ENCODE measurements at regions not wholly inside any gene's neighbourhood (a gene's known extent, or its start where the extent isn't known, plus 50 kb on each side); places are given as distances from the start of the nearest gene placed in this dataset.
"Not testable (repeated sequence)": the region's sequence is repeated elsewhere in the genome, so short reads cannot be mapped to it uniquely, and the experiment has no call there.

DNA sequence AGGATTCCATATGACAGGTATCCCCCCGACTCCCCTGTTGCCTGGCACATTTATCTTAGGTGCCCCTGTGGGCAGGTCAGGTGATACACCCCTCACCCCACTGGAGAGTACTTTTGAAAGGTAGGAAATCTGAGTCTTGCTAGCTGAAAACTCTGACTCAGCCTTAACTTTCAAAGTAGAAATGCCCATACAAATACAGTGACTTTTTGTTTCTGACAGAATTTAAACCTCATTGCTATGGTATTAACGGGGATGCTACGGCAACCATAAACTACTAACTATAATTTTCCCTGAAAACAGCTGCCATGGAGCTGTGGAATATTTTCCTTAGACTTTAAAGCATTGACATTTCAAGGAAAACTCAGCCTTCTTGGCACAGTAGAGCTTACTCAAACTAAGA is 536.0 kb downstream of the RFPL4B start:
- Histone ChIP-seq H3K27ac (no peak overlapping the region), H3K9me3 (no peaks in the 10 kb centered on the region), H3K4me1 (no peaks in the 10 kb centered on the region), H3K4me3 (no peak overlapping the region), H3K4me2 (no peak overlapping the region)
- 44% methylated on average over 3 of the region's 3 CpGs for WGBS (ENCODE audit: missing lambda C conversion rate)
- ATAC-seq, result no peak
- CTCF ChIA-PET, result interaction anchor here (1.3 kb wide), 1 partner anchor 9 kb away, joined by 3 read pairs; no protein-coding TSS in a partner anchor
- POLR2A ChIA-PET, result no interaction called here
- DNase-seq (ENCODE audit: low read depth in 1 of 2, low spot score in 1 of 2), result no peak
- no peak for FAIRE-seq
- TF ChIP-seq KDM1A (IDR thresholded peaks at IDR 0.05; ENCODE audit: low read depth) (no peak), TP53 (CRISPR knock-in tag; IDR thresholded peaks at IDR 0.05) (no peak), TFCP2L1 (CRISPR knock-in tag; IDR thresholded peaks at IDR 0.05) (no peak), RARB (CRISPR knock-in tag; IDR thresholded peaks at IDR 0.05) (no peak), SREBF2 (IDR thresholded peaks at IDR 0.05) (no peak), RFX5 (IDR thresholded peaks at IDR 0.05) (no peak), KDM5A (IDR thresholded peaks at IDR 0.05) (no peak), CEBPB (IDR thresholded peaks at IDR 0.05) (no peak), PHF8 (IDR thresholded peaks at IDR 0.05; ENCODE audit: borderline replicate concordance, low read depth) (no peak), POLR2AphosphoS2 (conservative IDR thresholded peaks at IDR 0.05; ENCODE audit: low read length) (no peak)
- TF ChIP-seq, protein P1, sequence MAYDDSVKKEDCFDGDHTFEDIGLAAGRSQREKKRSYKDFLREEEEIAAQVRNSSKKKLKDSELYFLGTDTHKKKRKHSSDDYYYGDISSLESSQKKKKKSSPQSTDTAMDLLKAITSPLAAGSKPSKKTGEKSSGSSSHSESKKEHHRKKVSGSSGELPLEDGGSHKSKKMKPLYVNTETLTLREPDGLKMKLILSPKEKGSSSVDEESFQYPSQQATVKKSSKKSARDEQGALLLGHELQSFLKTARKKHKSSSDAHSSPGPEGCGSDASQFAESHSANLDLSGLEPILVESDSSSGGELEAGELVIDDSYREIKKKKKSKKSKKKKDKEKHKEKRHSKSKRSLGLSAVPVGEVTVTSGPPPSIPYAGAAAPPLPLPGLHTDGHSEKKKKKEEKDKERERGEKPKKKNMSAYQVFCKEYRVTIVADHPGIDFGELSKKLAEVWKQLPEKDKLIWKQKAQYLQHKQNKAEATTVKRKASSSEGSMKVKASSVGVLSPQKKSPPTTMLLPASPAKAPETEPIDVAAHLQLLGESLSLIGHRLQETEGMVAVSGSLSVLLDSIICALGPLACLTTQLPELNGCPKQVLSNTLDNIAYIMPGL (CRISPR knock-in tag; IDR thresholded peaks at IDR 0.05; ENCODE audit: borderline replicate concordance), result no peak
- TF ChIP-seq, protein P2, sequence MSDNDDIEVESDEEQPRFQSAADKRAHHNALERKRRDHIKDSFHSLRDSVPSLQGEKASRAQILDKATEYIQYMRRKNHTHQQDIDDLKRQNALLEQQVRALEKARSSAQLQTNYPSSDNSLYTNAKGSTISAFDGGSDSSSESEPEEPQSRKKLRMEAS (IDR thresholded peaks at IDR 0.05), result no peak
- TF ChIP-seq, protein P3, sequence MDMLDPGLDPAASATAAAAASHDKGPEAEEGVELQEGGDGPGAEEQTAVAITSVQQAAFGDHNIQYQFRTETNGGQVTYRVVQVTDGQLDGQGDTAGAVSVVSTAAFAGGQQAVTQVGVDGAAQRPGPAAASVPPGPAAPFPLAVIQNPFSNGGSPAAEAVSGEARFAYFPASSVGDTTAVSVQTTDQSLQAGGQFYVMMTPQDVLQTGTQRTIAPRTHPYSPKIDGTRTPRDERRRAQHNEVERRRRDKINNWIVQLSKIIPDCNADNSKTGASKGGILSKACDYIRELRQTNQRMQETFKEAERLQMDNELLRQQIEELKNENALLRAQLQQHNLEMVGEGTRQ (IDR thresholded peaks at IDR 0.05), result no peak

DNA sequence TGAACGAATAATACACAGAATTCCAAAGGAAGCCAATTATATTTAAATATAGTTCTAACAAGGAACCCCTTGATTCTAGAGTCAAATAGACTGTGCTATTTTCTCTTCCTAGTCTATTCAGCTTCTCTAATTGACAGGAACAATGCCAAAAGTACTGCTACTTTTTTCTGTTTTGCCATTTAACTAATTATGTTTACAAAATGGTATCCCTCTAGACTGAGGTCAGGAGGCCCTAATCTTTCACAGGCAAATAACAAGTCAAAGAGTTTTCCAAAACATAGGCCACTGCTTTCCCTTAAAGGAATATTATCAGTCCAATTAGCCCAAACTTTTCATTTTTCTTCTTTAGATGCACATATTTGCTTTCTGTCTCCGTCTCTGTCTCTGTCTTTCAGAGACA is 539.3 kb downstream of the RFPL4B start:
- CTCF ChIA-PET, result no interaction called here
- FAIRE-seq (no peak), ATAC-seq (no peak), DNase-seq (ENCODE audit: low read depth in 1 of 2, low spot score in 1 of 2) (no peak)
- TF ChIP-seq RAD21 (conservative IDR thresholded peaks at IDR 0.05 in 1 of 2, IDR thresholded peaks at IDR 0.05 in 1 of 2) (no peak), CHD2 (IDR thresholded peaks at IDR 0.05; ENCODE audit: low read length, partially characterized antibody) (no peak), RNF2 (IDR thresholded peaks at IDR 0.05; ENCODE audit: borderline replicate concordance, low read depth) (no peak)
- H3K9me3 ChIP-seq, result no peaks in the 10 kb centered on the region
- H3K4me1 ChIP-seq, result no peaks in the 10 kb centered on the region
- no peak overlapping the region for H3K4me3 ChIP-seq
- 47% methylated on average over 2 of the region's 2 CpGs for WGBS (ENCODE audit: missing lambda C conversion rate)
- H3K4me2 ChIP-seq, result no peak overlapping the region
- no peak overlapping the region for H3K27ac ChIP-seq
- POLR2A ChIA-PET, result no interaction called here

DNA sequence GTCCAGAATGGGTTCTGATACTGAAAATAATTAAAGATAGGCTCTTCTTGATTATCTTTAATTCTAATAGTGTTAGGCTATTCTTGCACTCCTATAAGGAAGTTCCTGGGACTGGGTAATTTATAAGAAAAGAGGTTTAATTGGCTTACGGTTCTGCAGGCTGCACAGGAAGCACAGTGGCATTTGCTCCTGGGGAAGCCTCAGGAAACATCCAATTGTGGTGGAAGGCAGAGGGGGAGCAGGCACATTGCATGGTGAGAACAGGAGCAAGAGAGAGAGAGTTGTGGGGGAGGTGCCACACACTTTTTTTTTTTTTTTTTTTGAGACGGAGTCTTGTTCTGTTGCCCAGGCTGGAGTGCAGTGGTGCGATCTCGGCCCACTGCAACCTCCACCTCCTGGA is 540.3 kb downstream of the RFPL4B start:
- POLR2A ChIA-PET; ATAC-seq; FAIRE-seq; H3K4me3 ChIP-seq; DNase-seq (ENCODE audit: low read depth in 1 of 2, low spot score in 1 of 2); CTCF ChIA-PET; H3K9me3 ChIP-seq; H3K4me2 ChIP-seq; H3K4me1 ChIP-seq; H3K27ac ChIP-seq: not testable (repeated sequence)
- 93% methylated on average over 2 of the region's 4 CpGs for WGBS (ENCODE audit: missing lambda C conversion rate)

DNA sequence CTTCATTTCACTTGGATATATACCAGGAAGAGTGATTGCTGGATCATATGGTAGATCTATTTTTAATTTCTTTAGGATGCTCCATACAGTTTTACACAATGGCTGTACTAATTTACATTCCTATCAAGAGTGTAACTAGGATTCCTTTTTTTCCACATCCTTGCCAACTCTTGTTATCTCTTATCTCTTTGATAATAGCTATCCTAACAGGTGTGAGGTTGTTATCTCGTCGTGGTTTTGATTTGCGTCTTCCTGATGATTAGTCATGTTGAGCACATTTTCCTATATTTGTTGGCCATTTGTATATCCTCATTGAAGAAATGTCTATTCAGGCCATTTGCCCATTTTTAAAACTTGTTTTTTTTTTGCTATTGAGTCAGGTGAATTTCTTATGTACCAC is 552.4 kb downstream of the RFPL4B start:
- ChIA-PET POLR2A (no interaction called here), CTCF (interaction anchor here (0.7 kb wide), 1 partner anchor 279 kb away, joined by 3 read pairs; no protein-coding TSS in a partner anchor)
- 75% methylated on average over 3 of the region's 3 CpGs for WGBS (ENCODE audit: missing lambda C conversion rate)
- TF ChIP-seq, protein P4, sequence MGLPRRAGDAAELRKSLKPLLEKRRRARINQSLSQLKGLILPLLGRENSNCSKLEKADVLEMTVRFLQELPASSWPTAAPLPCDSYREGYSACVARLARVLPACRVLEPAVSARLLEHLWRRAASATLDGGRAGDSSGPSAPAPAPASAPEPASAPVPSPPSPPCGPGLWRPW (IDR thresholded peaks at IDR 0.05), result no peak
- TF ChIP-seq RNF2 (IDR thresholded peaks at IDR 0.05; ENCODE audit: borderline replicate concordance, low read depth) (no peak), GATA3 (IDR thresholded peaks at IDR 0.05; ENCODE audit: borderline replicate concordance) (no peak), EP300 (IDR thresholded peaks at IDR 0.05) (no peak), FOSL2 (IDR thresholded peaks at IDR 0.05) (no peak), FOSL2 (CRISPR knock-in tag; IDR thresholded peaks at IDR 0.05) (no peak), HEYL (CRISPR knock-in tag; IDR thresholded peaks at IDR 0.05) (no peak), BHLHE40 (IDR thresholded peaks at IDR 0.05; ENCODE audit: low read depth, low read length) (no peak), MAFK (IDR thresholded peaks at IDR 0.05; ENCODE audit: partially characterized antibody) (no peak), KDM1A (IDR thresholded peaks at IDR 0.05; ENCODE audit: low read depth) (no peak), TP53 (CRISPR knock-in tag; IDR thresholded peaks at IDR 0.05) (no peak), RFX5 (IDR thresholded peaks at IDR 0.05) (no peak), KDM5A (IDR thresholded peaks at IDR 0.05) (no peak), ZNF302 (CRISPR knock-in tag; IDR thresholded peaks at IDR 0.05) (no peak), SREBF2 (IDR thresholded peaks at IDR 0.05) (no peak)
- TF ChIP-seq, protein P5, sequence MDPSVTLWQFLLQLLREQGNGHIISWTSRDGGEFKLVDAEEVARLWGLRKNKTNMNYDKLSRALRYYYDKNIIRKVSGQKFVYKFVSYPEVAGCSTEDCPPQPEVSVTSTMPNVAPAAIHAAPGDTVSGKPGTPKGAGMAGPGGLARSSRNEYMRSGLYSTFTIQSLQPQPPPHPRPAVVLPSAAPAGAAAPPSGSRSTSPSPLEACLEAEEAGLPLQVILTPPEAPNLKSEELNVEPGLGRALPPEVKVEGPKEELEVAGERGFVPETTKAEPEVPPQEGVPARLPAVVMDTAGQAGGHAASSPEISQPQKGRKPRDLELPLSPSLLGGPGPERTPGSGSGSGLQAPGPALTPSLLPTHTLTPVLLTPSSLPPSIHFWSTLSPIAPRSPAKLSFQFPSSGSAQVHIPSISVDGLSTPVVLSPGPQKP (IDR thresholded peaks at IDR 0.05; ENCODE audit: low read depth, low read length), result no peak
- TF ChIP-seq, protein P1 (CRISPR knock-in tag; IDR thresholded peaks at IDR 0.05; ENCODE audit: borderline replicate concordance), result no peak

More for the DNA sequence above, 552.4 kb downstream of the RFPL4B start:
- Histone ChIP-seq H3K4me1 (no peaks in the 10 kb centered on the region), H3K27ac (no peak overlapping the region), H3K4me2 (no peak overlapping the region), H3K9me3 (no peaks in the 10 kb centered on the region), H3K4me3 (no peak overlapping the region)
- ATAC-seq (no peak), DNase-seq (ENCODE audit: low read depth in 1 of 2, low spot score in 1 of 2) (no peak), FAIRE-seq (no peak)

All from A549 (cell line).